ENCODE measurements at regions not wholly inside any gene's neighbourhood (a gene's known extent, or its start where the extent isn't known, plus 50 kb on each side); places are given as distances from the start of the nearest gene placed in this dataset.

- no peak for ATAC-seq
- Histone ChIP-seq H4K20me1 (ENCODE audit: low read length) (no peaks in the 10 kb centered on the region), H3K9ac (ENCODE audit: low read length) (no peak overlapping the region), H3K36me3 (ENCODE audit: low read depth, low read length) (no peaks in the 10 kb centered on the region), H3F3A (ENCODE audit: low read length, unreplicated experiment) (no peaks in the 10 kb centered on the region), H3K9me2 (replicated peaks; ENCODE audit: low read length) (no peaks in the 10 kb centered on the region), H3K4me2 (ENCODE audit: low read length) (no peak overlapping the region), H3K9me3 (ENCODE audit: low read length) (no peaks in the 10 kb centered on the region), H3K4me1 (ENCODE audit: insufficient read depth, low read length) (no peaks in the 10 kb centered on the region), H3K79me2 (ENCODE audit: low read length) (no peaks in the 10 kb centered on the region), H3K27ac (ENCODE audit: low read length) (no peak overlapping the region), H2AFZ (ENCODE audit: low read length) (no peak overlapping the region), H3K27me3 (ENCODE audit: low read length) (no peaks in the 10 kb centered on the region), H3K4me3 (ENCODE audit: low read length) (no peak overlapping the region)
- intact Hi-C loops (cut with micrococcal nuclease) = no loop called here
- no peak for DNase-seq
- no TSS peak for BruUV-seq (replicated peaks)
- TF ChIP-seq EZH2phosphoT487 (IDR thresholded peaks at IDR 0.05; ENCODE audit: borderline replicate concordance, low read length) (no peak), CTCF (conservative IDR thresholded peaks at IDR 0.05; ENCODE audit: low read depth, low read length) (no peak), EZH2 (IDR thresholded peaks at IDR 0.05; ENCODE audit: low read length, unreplicated experiment) (no peak)
- CTCF ChIA-PET = no interaction called here
- POLR2A ChIA-PET (ENCODE audit: unreplicated experiment) = no interaction called here
Observed at GRCh38 chr2:83224591-83225200, 1234.4 kb downstream of the SUCLG1 start.

- ATAC-seq = no peak
- H3K9ac ChIP-seq (ENCODE audit: low read length) = no peak overlapping the region
- H3F3A ChIP-seq (ENCODE audit: low read length, unreplicated experiment) = no peaks in the 10 kb centered on the region
- H3K9me2 ChIP-seq (replicated peaks; ENCODE audit: low read length) = no peaks in the 10 kb centered on the region
- DNase-seq = peak; percentile 30
- POLR2A ChIA-PET (ENCODE audit: unreplicated experiment) = no interaction called here
- intact Hi-C loops (cut with micrococcal nuclease) = no loop called here
- H3K9me3 ChIP-seq (ENCODE audit: low read length) = no peaks in the 10 kb centered on the region
- H4K20me1 ChIP-seq (ENCODE audit: low read length) = no peaks in the 10 kb centered on the region
- no peak overlapping the region for H3K27ac ChIP-seq (ENCODE audit: low read length)
- CTCF ChIA-PET = no interaction called here
- no peaks in the 10 kb centered on the region for H3K27me3 ChIP-seq (ENCODE audit: low read length)
- H3K36me3 ChIP-seq (ENCODE audit: low read depth, low read length) = no peaks in the 10 kb centered on the region
- no peaks in the 10 kb centered on the region for H3K4me1 ChIP-seq (ENCODE audit: insufficient read depth, low read length)
- H2AFZ ChIP-seq (ENCODE audit: low read length) = no peak overlapping the region
- H3K4me3 ChIP-seq (ENCODE audit: low read length) = no peak overlapping the region
- BruUV-seq (replicated peaks) = no TSS peak
- no peak overlapping the region for H3K4me2 ChIP-seq (ENCODE audit: low read length)
- TF ChIP-seq EZH2phosphoT487 (IDR thresholded peaks at IDR 0.05; ENCODE audit: borderline replicate concordance, low read length) (no peak), EZH2 (IDR thresholded peaks at IDR 0.05; ENCODE audit: low read length, unreplicated experiment) (no peak), CTCF (conservative IDR thresholded peaks at IDR 0.05; ENCODE audit: low read depth, low read length) (no peak)
- no peaks in the 10 kb centered on the region for H3K79me2 ChIP-seq (ENCODE audit: low read length)
Observed at GRCh38 chr2:83221258-83221657, 1237.8 kb downstream of the SUCLG1 start.

- no peaks in the 10 kb centered on the region for H3F3A ChIP-seq (ENCODE audit: low read length, unreplicated experiment)
- H3K9me2 ChIP-seq (replicated peaks; ENCODE audit: low read length) = no peaks in the 10 kb centered on the region
- H3K4me3 ChIP-seq (ENCODE audit: low read length) = no peak overlapping the region
- H3K9me3 ChIP-seq (ENCODE audit: low read length) = no peaks in the 10 kb centered on the region
- no TSS peak for BruUV-seq (replicated peaks)
- H3K27me3 ChIP-seq (ENCODE audit: low read length) = no peaks in the 10 kb centered on the region
- H3K4me2 ChIP-seq (ENCODE audit: low read length) = no peak overlapping the region
- CTCF ChIA-PET = no interaction called here
- H3K9ac ChIP-seq (ENCODE audit: low read length) = no peak overlapping the region
- no peak overlapping the region for H3K27ac ChIP-seq (ENCODE audit: low read length)
- ATAC-seq = no peak
- no peak overlapping the region for H2AFZ ChIP-seq (ENCODE audit: low read length)
- intact Hi-C loops (cut with micrococcal nuclease) = no loop called here
- H3K79me2 ChIP-seq (ENCODE audit: low read length) = no peaks in the 10 kb centered on the region
- H3K36me3 ChIP-seq (ENCODE audit: low read depth, low read length) = no peaks in the 10 kb centered on the region
- H3K4me1 ChIP-seq (ENCODE audit: insufficient read depth, low read length) = no peaks in the 10 kb centered on the region
- no peak for DNase-seq
- POLR2A ChIA-PET (ENCODE audit: unreplicated experiment) = no interaction called here
- TF ChIP-seq EZH2phosphoT487 (IDR thresholded peaks at IDR 0.05; ENCODE audit: borderline replicate concordance, low read length) = no peak
- no peak for TF ChIP-seq EZH2 (IDR thresholded peaks at IDR 0.05; ENCODE audit: low read length, unreplicated experiment)
- TF ChIP-seq CTCF (conservative IDR thresholded peaks at IDR 0.05; ENCODE audit: low read depth, low read length) = no peak
- H4K20me1 ChIP-seq (ENCODE audit: low read length) = no peaks in the 10 kb centered on the region
Observed at GRCh38 chr2:83217854-83218253, 1241.2 kb downstream of the SUCLG1 start.
